ENCODE measurements at regions not wholly inside any gene's neighbourhood (a gene's known extent, or its start where the extent isn't known, plus 50 kb on each side); places are given as distances from the start of the nearest gene placed in this dataset.
"Not testable (repeated sequence)": the region's sequence is repeated elsewhere in the genome, so short reads cannot be mapped to it uniquely, and the experiment has no call there.

GRCh38 chr10:27335246-27335645, 94.6 kb upstream of the ACBD5 start:
- not testable (repeated sequence) for DNase-seq

GRCh38 chr10:27330074-27330473, 89.5 kb upstream of the ACBD5 start:
- no peak for DNase-seq

- no peak for DNase-seq
These were observed 88.3 kb upstream of the ACBD5 start for GRCh38 chr10:27328946-27329345.

- not testable (repeated sequence) for DNase-seq
These were observed 86.2 kb upstream of the ACBD5 start for GRCh38 chr10:27326748-27327147.

GRCh38 chr10:27319752-27320431, 79.3 kb upstream of the ACBD5 start:
- no peak for DNase-seq

- DNase-seq, result not testable (repeated sequence)
These were observed 78.5 kb upstream of the ACBD5 start for GRCh38 chr10:27319139-27319538.

GRCh38 chr10:27315082-27315481, 74.5 kb upstream of the ACBD5 start:
- DNase-seq, result not testable (repeated sequence)

- not testable (repeated sequence) for DNase-seq
These were observed 73.0 kb upstream of the ACBD5 start for GRCh38 chr10:27313586-27313985.

GRCh38 chr10:27312854-27313253, 72.3 kb upstream of the ACBD5 start:
- DNase-seq, result no peak

- DNase-seq, result not testable (repeated sequence)
These were observed 71.2 kb upstream of the ACBD5 start for GRCh38 chr10:27311809-27312208.

GRCh38 chr10:27298522-27298850, 57.9 kb upstream of the ACBD5 start:
- DNase-seq, result not testable (repeated sequence)

GRCh38 chr10:27297844-27298521, 57.4 kb upstream of the ACBD5 start:
- no peak for DNase-seq

- not testable (repeated sequence) for DNase-seq
These were observed 55.7 kb upstream of the ACBD5 start for GRCh38 chr10:27296285-27296684.

- not testable (repeated sequence) for DNase-seq
These were observed 50.8 kb upstream of the ACBD5 start for GRCh38 chr10:27291253-27291895.

Data from activated T-cell treated with anti-CD3 and anti-CD28 coated beads for 4 hours (primary cell).